ENCODE measurements at regions not wholly inside any gene's neighbourhood (a gene's known extent, or its start where the extent isn't known, plus 50 kb on each side); places are given as distances from the start of the nearest gene placed in this dataset.
"Not testable (repeated sequence)": the region's sequence is repeated elsewhere in the genome, so short reads cannot be mapped to it uniquely, and the experiment has no call there.

GRCh38 chr9:64130325-64130724 lies 1154.7 kb downstream of the FOXD4L5 start:
- not testable (repeated sequence) for H3K27me3 ChIP-seq; H3K36me3 ChIP-seq; H3K4me1 ChIP-seq (ENCODE audit: control insufficient read depth in 1 of 2, insufficient read depth in 1 of 2, low read depth in 1 of 2, low read length in 1 of 2); H3K27ac ChIP-seq; H3K4me3 ChIP-seq (ENCODE audit: low read depth in 1 of 2, low read length in 1 of 2); H3K9me3 ChIP-seq

- Histone ChIP-seq H3K9me3 (no peaks in the 10 kb centered on the region), H3K27ac (no peak overlapping the region)
- TF ChIP-seq, protein P1, sequence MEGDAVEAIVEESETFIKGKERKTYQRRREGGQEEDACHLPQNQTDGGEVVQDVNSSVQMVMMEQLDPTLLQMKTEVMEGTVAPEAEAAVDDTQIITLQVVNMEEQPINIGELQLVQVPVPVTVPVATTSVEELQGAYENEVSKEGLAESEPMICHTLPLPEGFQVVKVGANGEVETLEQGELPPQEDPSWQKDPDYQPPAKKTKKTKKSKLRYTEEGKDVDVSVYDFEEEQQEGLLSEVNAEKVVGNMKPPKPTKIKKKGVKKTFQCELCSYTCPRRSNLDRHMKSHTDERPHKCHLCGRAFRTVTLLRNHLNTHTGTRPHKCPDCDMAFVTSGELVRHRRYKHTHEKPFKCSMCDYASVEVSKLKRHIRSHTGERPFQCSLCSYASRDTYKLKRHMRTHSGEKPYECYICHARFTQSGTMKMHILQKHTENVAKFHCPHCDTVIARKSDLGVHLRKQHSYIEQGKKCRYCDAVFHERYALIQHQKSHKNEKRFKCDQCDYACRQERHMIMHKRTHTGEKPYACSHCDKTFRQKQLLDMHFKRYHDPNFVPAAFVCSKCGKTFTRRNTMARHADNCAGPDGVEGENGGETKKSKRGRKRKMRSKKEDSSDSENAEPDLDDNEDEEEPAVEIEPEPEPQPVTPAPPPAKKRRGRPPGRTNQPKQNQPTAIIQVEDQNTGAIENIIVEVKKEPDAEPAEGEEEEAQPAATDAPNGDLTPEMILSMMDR (IDR thresholded peaks at IDR 0.05): no peak
These were observed 1156.4 kb downstream of the FOXD4L5 start for GRCh38 chr9:64128572-64128971.

GRCh38 chr9:64121602-64122001 lies 1163.4 kb downstream of the FOXD4L5 start:
- H3K9me3 ChIP-seq; H3K4me3 ChIP-seq (ENCODE audit: low read depth in 1 of 2, low read length in 1 of 2); H3K4me1 ChIP-seq (ENCODE audit: control insufficient read depth in 1 of 2, insufficient read depth in 1 of 2, low read depth in 1 of 2, low read length in 1 of 2); H3K27me3 ChIP-seq; H3K36me3 ChIP-seq; H3K27ac ChIP-seq: not testable (repeated sequence)

More at GRCh38 chr9:64128572-64128971, 1156.4 kb downstream of the FOXD4L5 start:
- H3K27me3 ChIP-seq: no peaks in the 10 kb centered on the region
- no peak overlapping the region for H3K4me3 ChIP-seq (ENCODE audit: low read depth in 1 of 2, low read length in 1 of 2)
- H3K36me3 ChIP-seq: no peaks in the 10 kb centered on the region
- no peaks in the 10 kb centered on the region for H3K4me1 ChIP-seq (ENCODE audit: control insufficient read depth in 1 of 2, insufficient read depth in 1 of 2, low read depth in 1 of 2, low read length in 1 of 2)

- H3K4me1 ChIP-seq (ENCODE audit: control insufficient read depth in 1 of 2, insufficient read depth in 1 of 2, low read depth in 1 of 2, low read length in 1 of 2); H3K27me3 ChIP-seq; H3K27ac ChIP-seq; H3K9me3 ChIP-seq; H3K4me3 ChIP-seq (ENCODE audit: low read depth in 1 of 2, low read length in 1 of 2); H3K36me3 ChIP-seq: not testable (repeated sequence)
These were observed 1167.7 kb downstream of the FOXD4L5 start for GRCh38 chr9:64117329-64117728.

DNA sequence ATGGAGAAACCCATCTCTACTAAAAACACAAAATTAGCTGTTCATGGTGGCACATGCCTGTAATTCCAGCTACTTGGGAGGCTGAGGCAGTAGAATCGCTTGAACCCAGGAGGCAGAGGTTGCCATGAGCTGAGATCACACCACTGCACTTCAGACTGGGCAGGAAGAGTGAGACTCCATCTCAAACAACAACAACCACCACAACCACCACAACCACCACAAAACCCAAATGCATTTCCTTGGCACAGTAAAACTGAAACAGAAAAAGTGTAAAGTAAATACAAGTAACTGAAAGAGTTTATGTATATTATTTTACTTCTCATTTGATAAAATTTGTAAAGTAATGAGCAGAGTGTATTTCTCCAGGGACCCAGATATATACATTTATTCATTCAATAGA lies 1177.1 kb downstream of the FOXD4L5 start:
- not testable (repeated sequence) for H3K9me3 ChIP-seq; H3K27me3 ChIP-seq; H3K36me3 ChIP-seq; H3K4me3 ChIP-seq (ENCODE audit: low read depth in 1 of 2, low read length in 1 of 2); H3K4me1 ChIP-seq (ENCODE audit: control insufficient read depth in 1 of 2, insufficient read depth in 1 of 2, low read depth in 1 of 2, low read length in 1 of 2); H3K27ac ChIP-seq

- not testable (repeated sequence) for H3K4me3 ChIP-seq (ENCODE audit: low read depth in 1 of 2, low read length in 1 of 2); H3K4me1 ChIP-seq (ENCODE audit: control insufficient read depth in 1 of 2, insufficient read depth in 1 of 2, low read depth in 1 of 2, low read length in 1 of 2); H3K9me3 ChIP-seq; H3K36me3 ChIP-seq; H3K27ac ChIP-seq; H3K27me3 ChIP-seq
These were observed 1177.8 kb downstream of the FOXD4L5 start for GRCh38 chr9:64107211-64107610.

- H3K4me1 ChIP-seq (ENCODE audit: control insufficient read depth in 1 of 2, insufficient read depth in 1 of 2, low read depth in 1 of 2, low read length in 1 of 2); H3K9me3 ChIP-seq; H3K4me3 ChIP-seq (ENCODE audit: low read depth in 1 of 2, low read length in 1 of 2); H3K27ac ChIP-seq; H3K36me3 ChIP-seq; H3K27me3 ChIP-seq: not testable (repeated sequence)
These were observed 1179.8 kb downstream of the FOXD4L5 start for GRCh38 chr9:64105193-64105592.

DNA sequence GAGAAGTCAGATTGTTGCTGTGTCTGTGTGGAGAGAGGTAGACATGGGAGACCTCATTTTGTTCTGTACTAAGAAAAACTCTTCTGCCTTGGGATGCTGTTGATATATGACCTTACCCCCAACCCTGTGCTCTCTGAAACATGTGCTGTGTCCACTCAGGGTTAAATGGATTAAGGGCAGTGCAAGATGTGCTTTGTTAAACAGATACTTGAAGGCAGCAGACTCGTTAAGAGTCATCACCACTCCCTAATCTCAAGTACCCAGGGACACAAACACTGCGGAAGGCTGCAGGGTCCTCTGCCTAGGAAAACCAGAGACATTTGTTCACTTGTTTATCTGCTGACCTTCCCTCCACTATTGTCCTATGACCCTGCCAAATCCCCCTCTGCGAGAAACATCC lies 1183.5 kb downstream of the FOXD4L5 start:
- not testable (repeated sequence) for H3K27me3 ChIP-seq; H3K27ac ChIP-seq; H3K4me3 ChIP-seq (ENCODE audit: low read depth in 1 of 2, low read length in 1 of 2); H3K36me3 ChIP-seq; H3K9me3 ChIP-seq; H3K4me1 ChIP-seq (ENCODE audit: control insufficient read depth in 1 of 2, insufficient read depth in 1 of 2, low read depth in 1 of 2, low read length in 1 of 2)

DNA sequence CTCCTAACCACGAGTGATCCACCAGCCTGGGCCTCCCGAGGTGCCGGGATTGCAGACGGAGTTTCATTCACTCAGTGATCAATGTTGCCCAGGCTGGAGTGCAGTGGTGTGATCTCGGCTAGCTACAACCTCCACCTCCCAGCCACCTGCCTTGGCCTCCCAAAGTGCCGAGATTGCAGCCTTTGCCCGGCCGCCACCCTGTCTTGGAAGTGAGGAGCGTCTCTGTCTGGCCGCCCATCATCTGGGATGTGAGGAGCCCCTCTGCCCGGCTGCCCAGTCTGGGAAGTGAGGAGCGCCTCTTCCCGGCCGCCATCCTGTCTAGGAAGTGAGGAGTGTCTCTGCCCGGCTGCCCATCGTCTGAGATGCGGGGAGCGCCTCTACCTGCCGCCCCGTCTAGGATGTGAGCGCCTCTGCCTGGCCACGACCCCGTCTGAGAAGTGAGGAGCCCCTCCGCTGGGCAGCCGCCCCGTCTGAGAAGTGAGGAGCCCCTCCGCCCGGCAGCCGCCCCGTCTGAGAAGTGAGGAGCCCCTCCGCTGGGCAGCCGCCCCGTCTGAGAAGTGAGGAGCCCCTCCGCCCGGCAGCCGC lies 1184.3 kb downstream of the FOXD4L5 start:
- H3K9me3 ChIP-seq; H3K4me3 ChIP-seq (ENCODE audit: low read depth in 1 of 2, low read length in 1 of 2); H3K27ac ChIP-seq; H3K27me3 ChIP-seq; H3K36me3 ChIP-seq; H3K4me1 ChIP-seq (ENCODE audit: control insufficient read depth in 1 of 2, insufficient read depth in 1 of 2, low read depth in 1 of 2, low read length in 1 of 2): not testable (repeated sequence)

GRCh38 chr9:64085998-64086397 lies 1199.0 kb downstream of the FOXD4L5 start:
- H3K4me1 ChIP-seq (ENCODE audit: control insufficient read depth in 1 of 2, insufficient read depth in 1 of 2, low read depth in 1 of 2, low read length in 1 of 2); H3K36me3 ChIP-seq; H3K9me3 ChIP-seq; H3K27ac ChIP-seq; H3K27me3 ChIP-seq; H3K4me3 ChIP-seq (ENCODE audit: low read depth in 1 of 2, low read length in 1 of 2): not testable (repeated sequence)

DNA sequence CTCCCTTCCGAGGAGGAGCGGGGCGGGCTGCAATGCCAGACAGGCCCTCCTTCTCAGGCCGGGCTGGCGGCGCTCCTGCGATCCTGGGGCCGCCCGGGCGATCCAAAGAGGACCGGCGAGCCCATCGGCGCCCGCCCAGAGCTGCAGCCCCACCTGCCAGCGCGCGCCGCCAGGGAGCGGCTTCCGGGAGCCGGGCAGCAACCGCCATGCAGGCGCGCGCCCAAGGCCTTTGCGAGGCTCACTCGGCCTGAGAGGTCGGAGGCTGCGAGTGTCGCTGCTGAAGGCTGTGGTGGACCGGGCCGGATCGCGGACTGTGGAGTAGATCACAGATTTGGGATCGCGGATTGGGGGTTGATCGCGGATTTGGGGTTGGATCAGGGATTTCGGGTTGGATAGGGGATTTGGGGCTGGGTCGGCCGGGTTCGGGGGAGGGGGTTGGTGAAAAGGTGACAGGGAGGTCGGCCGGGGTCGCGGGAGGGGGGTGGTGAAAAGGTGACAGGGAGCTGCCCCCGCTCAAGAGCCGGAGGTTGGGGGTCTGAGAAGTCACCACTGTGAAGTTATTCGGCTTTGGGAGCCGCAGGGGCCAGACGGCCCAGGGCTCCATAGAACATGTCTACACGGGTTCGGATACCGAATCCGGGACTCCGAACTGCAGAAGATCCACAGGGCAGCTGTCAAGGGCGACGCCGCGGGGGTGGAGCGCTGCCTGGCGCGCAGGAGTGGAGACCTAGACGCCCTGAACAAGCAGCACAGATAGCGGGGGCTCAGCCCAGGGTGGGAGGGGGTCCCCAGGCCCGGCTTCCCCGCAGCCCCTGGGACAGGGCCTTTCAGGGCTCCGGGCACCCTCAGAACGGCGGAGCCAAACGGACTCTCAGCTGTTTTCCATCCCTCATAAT lies 1213.4 kb downstream of the FOXD4L5 start:
- H3K4me3 ChIP-seq (ENCODE audit: low read depth in 1 of 2, low read length in 1 of 2); H3K4me1 ChIP-seq (ENCODE audit: control insufficient read depth in 1 of 2, insufficient read depth in 1 of 2, low read depth in 1 of 2, low read length in 1 of 2); H3K36me3 ChIP-seq; H3K27me3 ChIP-seq; H3K27ac ChIP-seq; H3K9me3 ChIP-seq: not testable (repeated sequence)

DNA sequence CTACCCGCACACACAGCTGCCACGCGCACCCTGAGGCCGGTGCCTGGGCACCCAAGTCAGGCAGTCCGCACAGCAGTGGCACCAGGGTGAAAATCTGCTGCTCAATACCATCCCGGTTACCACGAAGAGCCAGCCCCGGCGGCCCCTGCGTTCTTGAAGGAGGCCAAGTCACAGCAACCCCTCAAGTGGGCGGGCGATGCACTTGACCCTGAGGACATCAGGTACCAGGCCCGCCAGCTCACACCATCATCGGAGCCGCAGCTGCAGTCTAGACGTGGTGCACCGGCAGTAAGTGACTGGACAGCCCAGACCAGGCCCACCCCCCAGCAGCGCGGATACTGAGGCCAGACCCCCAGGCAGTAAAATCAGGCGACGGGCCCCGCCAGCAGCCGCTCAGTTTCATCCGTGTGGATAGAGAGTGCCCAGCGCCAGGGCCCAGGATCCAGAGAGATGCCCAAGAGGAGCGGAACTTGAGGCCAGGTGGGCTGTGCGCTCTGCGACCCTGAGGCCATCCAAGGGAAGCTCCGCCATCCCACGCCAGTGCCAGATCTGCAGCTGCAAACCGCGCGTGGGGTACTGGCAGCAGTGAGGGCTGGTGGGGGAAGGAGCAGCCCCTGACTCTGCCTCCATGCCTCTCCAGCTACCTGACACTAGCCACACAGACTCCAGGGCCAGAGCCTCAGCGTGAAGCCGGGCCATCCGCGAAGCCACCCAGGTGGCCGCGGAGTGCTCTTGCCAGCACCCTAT lies 1214.2 kb downstream of the FOXD4L5 start:
- H3K4me3 ChIP-seq (ENCODE audit: low read depth in 1 of 2, low read length in 1 of 2); H3K4me1 ChIP-seq (ENCODE audit: control insufficient read depth in 1 of 2, insufficient read depth in 1 of 2, low read depth in 1 of 2, low read length in 1 of 2); H3K27ac ChIP-seq; H3K27me3 ChIP-seq; H3K9me3 ChIP-seq; H3K36me3 ChIP-seq: not testable (repeated sequence)
